T-cell (primary cell): ENCODE measurements at regions not wholly inside any gene's neighbourhood (a gene's known extent, or its start where the extent isn't known, plus 50 kb on each side); places are given as distances from the start of the nearest gene placed in this dataset.

Experiments
- ATAC-seq, 4 experiments: fragments of 200-7000 bp in 3 of 4; fragments of 150-1000 bp in 1 of 4; cut with Tn5 transposase; replicated peaks in 1 of 4; 1 replicate in 3 of 4; 2 replicates in 1 of 4; pipeline ENCODE4 v1.10.0; 2021; ENCODE audit warnings: moderate library complexity in 3 of 4, mild to moderate bottlenecking in 2 of 4, moderate number of reproducible peaks in 1 of 4
- CTCF ChIA-PET, 2 donors: fragments of 300-600 bp; sonication (Branson Sonifier 250); formaldehyde crosslinking; loops; one replicate each; lab custom pipeline; 2022; ENCODE audit warnings: antibody characterized with exemption in 2 of 2; lab: Charles Lee
- POLR2A ChIA-PET, 2 donors: fragments of 300-600 bp; sonication (Branson Sonifier 250); formaldehyde crosslinking; loops; one replicate each; lab custom pipeline; 2022; ENCODE audit warnings: antibody characterized with exemption in 2 of 2; lab: Charles Lee
- DNase-seq, 35 experiments: peaks; one replicate each; pipeline versions ENCODE4 v3.0.0 to v3.0.0-alpha.2; 2013 to 2023
- H3K27ac ChIP-seq: one replicate; pipeline ENCODE4 v1.5.1; 2013; ENCODE audit warnings: low read length
- H3K27me3 ChIP-seq, 2 experiments: replicated peaks in 1 of 2; 1 replicate in 1 of 2; 2 replicates in 1 of 2; pipeline versions ENCODE4 v1.6.1 to v1.7.0; 2013; ENCODE audit warnings: low read length in 1 of 2, mixed read lengths in 1 of 2; ENCODE audit not compliant: control insufficient read depth in 2 of 2, insufficient read depth in 2 of 2; ENCODE audit errors: extremely low read depth in 1 of 2
- H3K36me3 ChIP-seq, 2 donors: 1 replicate in 1 of 2; 2 replicates in 1 of 2; pipeline versions ENCODE4 v1.6.1 to v1.7.0; 2013; ENCODE audit warnings: low read length in 1 of 2; ENCODE audit not compliant: control insufficient read depth in 2 of 2, insufficient read depth in 1 of 2; ENCODE audit errors: extremely low read depth in 1 of 2
- H3K4me1 ChIP-seq, 2 experiments: 1 replicate in 1 of 2; 2 replicates in 1 of 2; pipeline versions ENCODE4 v1.6.1 to v1.7.0; 2013; ENCODE audit warnings: low read length in 2 of 2, mixed read lengths in 1 of 2; ENCODE audit not compliant: insufficient read depth in 2 of 2, control insufficient read depth in 1 of 2; ENCODE audit errors: extremely low read depth in 1 of 2
- H3K4me3 ChIP-seq, 2 donors: 1 replicate in 1 of 2; 2 replicates in 1 of 2; pipeline versions ENCODE4 v1.5.1 to v1.7.0; 2013; ENCODE audit warnings: mild to moderate bottlenecking in 2 of 2, low read length in 1 of 2, moderate library complexity in 1 of 2; ENCODE audit not compliant: control insufficient read depth in 1 of 2; ENCODE audit errors: extremely low read depth in 1 of 2
- H3K9me3 ChIP-seq: 2 replicates; pipeline ENCODE4 v1.7.0; 2013
- H3K27ac Mint-ChIP-seq, 2 donors: one replicate each; pipeline ENCODE4 v1.8.0; 2020 to 2021; ENCODE audit warnings: mild to moderate bottlenecking in 2 of 2, mixed read lengths in 2 of 2
- H3K27me3 Mint-ChIP-seq, 2 donors: one replicate each; pipeline ENCODE4 v1.8.0; 2021 to 2022; ENCODE audit warnings: mixed read lengths in 2 of 2
- H3K36me3 Mint-ChIP-seq: one replicate; pipeline ENCODE4 v1.8.0; 2021; ENCODE audit warnings: mixed read lengths
- H3K4me1 Mint-ChIP-seq, 3 donors: one replicate each; pipeline ENCODE4 v1.8.0; 2020 to 2022; ENCODE audit warnings: mixed read lengths in 3 of 3, mild to moderate bottlenecking in 1 of 3
- H3K4me3 Mint-ChIP-seq, 3 donors: one replicate each; pipeline ENCODE4 v1.8.0; 2020 to 2022; ENCODE audit warnings: mild to moderate bottlenecking in 3 of 3, mixed read lengths in 3 of 3, moderate library complexity in 3 of 3
- H3K9me3 Mint-ChIP-seq, 3 donors: one replicate each; pipeline ENCODE4 v1.8.0; 2020 to 2022; ENCODE audit warnings: mixed read lengths in 3 of 3
- WGBS: methylation state at CpG from one replicate; pipeline ENCODE4 v1.1.5; 2013; ENCODE audit warnings: missing lambda C conversion rate; ENCODE audit not compliant: insufficient coverage; 5-methylcytosine and 5-hydroxymethylcytosine counted together

- Histone ChIP-seq H3K4me3 (no peak overlapping the region), H3K27ac (no peak overlapping the region), H3K36me3 (no peaks in the 10 kb centered on the region), H3K27me3 (no peaks in the 10 kb centered on the region), H3K4me1 (no peaks in the 10 kb centered on the region), H3K9me3 (no peaks in the 10 kb centered on the region)
- no peaks in the 10 kb centered on the region for H3K36me3 Mint-ChIP-seq
- no peak for ATAC-seq
- ChIA-PET CTCF (no interaction called here), POLR2A (no interaction called here)
- no peak overlapping the region for H3K27ac Mint-ChIP-seq
- no CpG with 5 or more reads among the region's 1 CpG for WGBS
- no peaks in the 10 kb centered on the region for H3K4me1 Mint-ChIP-seq
- peaks cover 0 to 4% (median 0%) of the 10 kb centered on the region in 3 donors for H3K9me3 Mint-ChIP-seq
- H3K4me3 Mint-ChIP-seq = no peak overlapping the region
- H3K27me3 Mint-ChIP-seq = no peaks in the 10 kb centered on the region
- no peak for DNase-seq
Observed at GRCh38 chr9:100879884-100880283, 148.6 kb upstream of the PLPPR1 start.

- CTCF ChIA-PET = no interaction called here
- H3K4me3 Mint-ChIP-seq = no peak overlapping the region
- H3K27me3 ChIP-seq = no peaks in the 10 kb centered on the region
- no CpG with 5 or more reads among the region's 2 CpGs for WGBS
- no peaks in the 10 kb centered on the region for H3K27me3 Mint-ChIP-seq
- H3K4me1 ChIP-seq = no peaks in the 10 kb centered on the region
- DNase-seq = no peak
- no peaks in the 10 kb centered on the region for H3K36me3 ChIP-seq
- no peak overlapping the region for H3K27ac Mint-ChIP-seq
- POLR2A ChIA-PET = no interaction called here
- H3K4me1 Mint-ChIP-seq = no peaks in the 10 kb centered on the region
- H3K9me3 Mint-ChIP-seq = peaks cover 0 to 4% (median 0%) of the 10 kb centered on the region in 3 donors
- no peaks in the 10 kb centered on the region for H3K9me3 ChIP-seq
- no peak overlapping the region for H3K4me3 ChIP-seq
- no peaks in the 10 kb centered on the region for H3K36me3 Mint-ChIP-seq
- ATAC-seq = no peak
- no peak overlapping the region for H3K27ac ChIP-seq
Observed at GRCh38 chr9:100880284-100880683, 148.2 kb upstream of the PLPPR1 start.

- Mint-ChIP-seq H3K9me3 (peaks cover 0 to 11% (median 0%) of the 10 kb centered on the region in 3 donors), H3K27me3 (no peaks in the 10 kb centered on the region), H3K27ac (no peak overlapping the region), H3K36me3 (no peaks in the 10 kb centered on the region), H3K4me1 (no peaks in the 10 kb centered on the region), H3K4me3 (no peak overlapping the region)
- no peak overlapping the region for H3K27ac ChIP-seq
- no peak overlapping the region for H3K4me3 ChIP-seq
- CTCF ChIA-PET = no interaction called here
- no peaks in the 10 kb centered on the region for H3K27me3 ChIP-seq
- no peaks in the 10 kb centered on the region for H3K4me1 ChIP-seq
- no peaks in the 10 kb centered on the region for H3K36me3 ChIP-seq
- DNase-seq = no peak
- H3K9me3 ChIP-seq = no peaks in the 10 kb centered on the region
- no CpG with 5 or more reads among the region's 4 CpGs for WGBS
- POLR2A ChIA-PET = no interaction called here
- no peak for ATAC-seq
Observed at GRCh38 chr9:100884518-100884917, 144.0 kb upstream of the PLPPR1 start.

GRCh38 chr9:100890321-100890720, 138.2 kb upstream of the PLPPR1 start:
- ChIA-PET CTCF (interaction anchor here in 1 of 2 donors (0.6 kb wide), 1 partner anchor 13 kb away, joined by 3 read pairs; no protein-coding TSS in a partner anchor), POLR2A (no interaction called here)
- no peak overlapping the region for H3K4me3 Mint-ChIP-seq
- DNase-seq = no peak
- H3K27me3 Mint-ChIP-seq = no peaks in the 10 kb centered on the region
- H3K4me1 Mint-ChIP-seq = no peaks in the 10 kb centered on the region
- Histone ChIP-seq H3K36me3 (no peaks in the 10 kb centered on the region), H3K9me3 (no peaks in the 10 kb centered on the region), H3K27me3 (no peaks in the 10 kb centered on the region), H3K4me3 (no peak overlapping the region), H3K27ac (no peak overlapping the region), H3K4me1 (no peaks in the 10 kb centered on the region)
- no peak overlapping the region for H3K27ac Mint-ChIP-seq
- ATAC-seq = no peak
- peaks cover 0 to 6% (median 0%) of the 10 kb centered on the region in 3 donors for H3K9me3 Mint-ChIP-seq
- H3K36me3 Mint-ChIP-seq = no peaks in the 10 kb centered on the region
- WGBS = 14% methylated on average over 1 of the region's 3 CpGs

- 79% methylated on average over 5 of the region's 5 CpGs for WGBS
- Mint-ChIP-seq H3K4me3 (no peak overlapping the region), H3K4me1 (no peaks in the 10 kb centered on the region), H3K36me3 (no peaks in the 10 kb centered on the region), H3K27me3 (peaks cover 0 to 4% of the 10 kb centered on the region in 2 donors), H3K27ac (no peak overlapping the region), H3K9me3 (peaks cover 0 to 14% (median 3%) of the 10 kb centered on the region in 3 donors)
- Histone ChIP-seq H3K27ac (no peak overlapping the region), H3K4me1 (no peaks in the 10 kb centered on the region), H3K4me3 (no peak overlapping the region), H3K36me3 (no peaks in the 10 kb centered on the region), H3K9me3 (no peaks in the 10 kb centered on the region), H3K27me3 (no peaks in the 10 kb centered on the region)
- POLR2A ChIA-PET = no interaction called here
- CTCF ChIA-PET = no interaction called here
- ATAC-seq = no peak
- no peak for DNase-seq
Observed at GRCh38 chr9:100911273-100911672, 117.3 kb upstream of the PLPPR1 start.

- WGBS = 50% methylated on average over 1 of the region's 1 CpG
- ChIA-PET CTCF (no interaction called here), POLR2A (no interaction called here)
- peaks cover 0 to 4% of the 10 kb centered on the region in 2 donors for H3K27me3 Mint-ChIP-seq
- no peak overlapping the region for H3K27ac ChIP-seq
- ATAC-seq = no peak
- H3K4me1 Mint-ChIP-seq = no peaks in the 10 kb centered on the region
- H3K4me3 Mint-ChIP-seq = no peak overlapping the region
- H3K4me3 ChIP-seq = no peak overlapping the region
- H3K36me3 Mint-ChIP-seq = no peaks in the 10 kb centered on the region
- peaks cover 0 to 14% (median 3%) of the 10 kb centered on the region in 3 donors for H3K9me3 Mint-ChIP-seq
- DNase-seq = no peak
- H3K9me3 ChIP-seq = no peaks in the 10 kb centered on the region
- H3K27me3 ChIP-seq = no peaks in the 10 kb centered on the region
- no peak overlapping the region for H3K27ac Mint-ChIP-seq
- no peaks in the 10 kb centered on the region for H3K36me3 ChIP-seq
- H3K4me1 ChIP-seq = no peaks in the 10 kb centered on the region
Observed at GRCh38 chr9:100913257-100913656, 115.3 kb upstream of the PLPPR1 start.

- H3K27ac ChIP-seq = no peak overlapping the region
- DNase-seq = no peak
- Mint-ChIP-seq H3K36me3 (no peaks in the 10 kb centered on the region), H3K9me3 (peaks cover 0 to 14% (median 3%) of the 10 kb centered on the region in 3 donors), H3K27ac (no peak overlapping the region), H3K4me3 (no peak overlapping the region), H3K4me1 (no peaks in the 10 kb centered on the region), H3K27me3 (peaks cover 0 to 4% of the 10 kb centered on the region in 2 donors)
- no peaks in the 10 kb centered on the region for H3K9me3 ChIP-seq
- H3K4me1 ChIP-seq = no peaks in the 10 kb centered on the region
- ATAC-seq = no peak
- POLR2A ChIA-PET = no interaction called here
- H3K4me3 ChIP-seq = no peak overlapping the region
- H3K36me3 ChIP-seq = no peaks in the 10 kb centered on the region
- CTCF ChIA-PET = no interaction called here
- WGBS = 89% methylated on average over 3 of the region's 3 CpGs
- H3K27me3 ChIP-seq = no peaks in the 10 kb centered on the region
Observed at GRCh38 chr9:100914266-100914665, 114.3 kb upstream of the PLPPR1 start.
